OCI-LY1 (cell line): ENCODE measurements at regions not wholly inside any gene's neighbourhood (a gene's known extent, or its start where the extent isn't known, plus 50 kb on each side); places are given as distances from the start of the nearest gene placed in this dataset.
A peak's percentile ranks its signal among the peaks of the same experiment; 100 is the strongest.

Experiments used
- H2AFZ ChIP-seq: fragments of 200-600 bp; sonication (generic), shearing (Covaris generic); 2 replicates; pipeline ENCODE4 v1.6.0; 2014; ENCODE audit warnings: antibody characterized with exemption, mild to moderate bottlenecking, low read length
- H3F3A ChIP-seq: fragments of 200-600 bp; sonication (generic), shearing (Covaris generic); 2 replicates; pipeline ENCODE4 v1.6.0; 2014; ENCODE audit warnings: mild to moderate bottlenecking, antibody characterized with exemption, low read length, moderate library complexity; ENCODE audit not compliant: insufficient read depth
- H3K27ac ChIP-seq: fragments of 200-600 bp; sonication (generic); 2 replicates; pipeline ENCODE4 v1.5.1; 2014; ENCODE audit warnings: low read length, mixed run types, mild to moderate bottlenecking, low read depth; ENCODE audit not compliant: poor library complexity, severe bottlenecking
- H3K27me3 ChIP-seq: fragments of 200-600 bp; sonication (generic); 2 replicates; pipeline ENCODE4 v1.6.0; 2014; ENCODE audit warnings: antibody characterized with exemption, mild to moderate bottlenecking, low read length, moderate library complexity; ENCODE audit not compliant: insufficient read depth
- H3K36me3 ChIP-seq: fragments of 200-600 bp; sonication (generic); 2 replicates; pipeline ENCODE4 v1.6.1; 2014; ENCODE audit warnings: mild to moderate bottlenecking, antibody characterized with exemption, low read length, moderate library complexity, mixed read lengths; ENCODE audit not compliant: insufficient read depth
- H3K4me1 ChIP-seq: fragments of 200-600 bp; sonication (generic); 2 replicates; pipeline ENCODE4 v1.5.1; 2014; ENCODE audit warnings: mild to moderate bottlenecking, low read length, moderate library complexity; ENCODE audit not compliant: insufficient read depth, severe bottlenecking
- H3K4me2 ChIP-seq: fragments of 200-600 bp; sonication (generic), shearing (Covaris generic); 2 replicates; pipeline ENCODE4 v1.6.1; 2014; ENCODE audit warnings: low read length
- H3K4me3 ChIP-seq: fragments of 200-600 bp; sonication (generic); 2 replicates; pipeline ENCODE4 v1.5.1; 2014; ENCODE audit warnings: low read length, low read depth, mild to moderate bottlenecking, mixed read lengths; ENCODE audit not compliant: poor library complexity, severe bottlenecking
- H3K79me2 ChIP-seq: fragments of 200-600 bp; shearing (Covaris generic); 2 replicates; pipeline ENCODE4 v1.6.1; 2016; ENCODE audit warnings: mixed run types, low read length, mixed read lengths; ENCODE audit not compliant: insufficient read depth
- H3K9ac ChIP-seq: fragments of 200-600 bp; sonication (generic), shearing (Covaris generic); 2 replicates; pipeline ENCODE4 v1.6.1; 2014; ENCODE audit warnings: mild to moderate bottlenecking, low read length, mixed read lengths
- H3K9me2 ChIP-seq: fragments of 200-600 bp; sonication (generic), shearing (Covaris generic); 2 replicates; pipeline ENCODE4 v1.6.1; 2014; ENCODE audit warnings: low read depth, mild to moderate bottlenecking, low read length, mixed read lengths
- H3K9me3 ChIP-seq: fragments of 200-600 bp; shearing (Covaris generic); 2 replicates; pipeline ENCODE4 v1.6.1; 2014; ENCODE audit warnings: low read length, mixed read lengths
- H4K20me1 ChIP-seq: fragments of 200-600 bp; sonication (generic), shearing (Covaris generic); 2 replicates; pipeline ENCODE4 v1.6.0; 2016; ENCODE audit warnings: mild to moderate bottlenecking, low read length; ENCODE audit not compliant: insufficient read depth
- EZH2 ChIP-seq: fragments of 200-600 bp; sonication (generic), shearing (Covaris generic); IDR thresholded peaks from 2 replicates; pipeline ENCODE4 v1.8.0; 2017; ENCODE audit warnings: borderline replicate concordance, mixed run types, mild to moderate bottlenecking, antibody characterized with exemption, low read length, moderate library complexity, mixed read lengths
- TF ChIP-seq, protein P1 (sequence below): fragments of 200-600 bp; sonication (generic), shearing (Covaris generic); IDR thresholded peaks from 2 replicates; pipeline ENCODE4 v1.5.1; 2017; ENCODE audit warnings: mild to moderate bottlenecking, antibody characterized with exemption, low read length, moderate library complexity, mixed read lengths

DNA sequence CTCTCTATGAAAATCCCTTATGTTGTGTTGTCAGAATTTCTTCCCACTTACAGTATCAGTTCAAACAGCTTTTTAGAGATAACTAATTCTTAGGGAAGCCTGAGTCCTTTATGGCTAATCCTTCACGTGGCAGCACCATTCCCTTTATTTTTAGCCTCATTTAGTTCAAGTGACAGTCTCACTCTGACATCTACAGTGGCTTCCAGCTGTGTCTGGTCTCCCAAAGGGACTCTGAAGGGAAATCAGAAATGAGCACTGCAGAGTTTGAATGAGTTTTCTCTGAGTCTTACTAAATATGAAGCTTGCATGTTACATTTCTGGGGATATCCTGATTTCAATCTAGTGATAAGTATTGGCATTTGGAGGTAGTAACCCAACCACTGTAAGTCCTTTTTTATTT is 1104.1 kb downstream of the CDH11 start:
- Histone ChIP-seq H3K9ac (no peak overlapping the region), H3K9me2 (no peaks in the 10 kb centered on the region), H3K27me3 (no peaks in the 10 kb centered on the region), H3F3A (no peaks in the 10 kb centered on the region), H3K4me2 (no peak overlapping the region), H3K4me1 (peaks cover 23% of the 10 kb centered on the region), H3K79me2 (no peaks in the 10 kb centered on the region), H3K27ac (no peak overlapping the region), H2AFZ (0 out of 2 replicates have a peak overlapping the region, but pooled peaks have one; percentile 20), H3K9me3 (no peaks in the 10 kb centered on the region), H3K36me3 (no peaks in the 10 kb centered on the region), H4K20me1 (no peaks in the 10 kb centered on the region), H3K4me3 (no peak overlapping the region)
- no peak for TF ChIP-seq EZH2
- TF ChIP-seq, protein P1, sequence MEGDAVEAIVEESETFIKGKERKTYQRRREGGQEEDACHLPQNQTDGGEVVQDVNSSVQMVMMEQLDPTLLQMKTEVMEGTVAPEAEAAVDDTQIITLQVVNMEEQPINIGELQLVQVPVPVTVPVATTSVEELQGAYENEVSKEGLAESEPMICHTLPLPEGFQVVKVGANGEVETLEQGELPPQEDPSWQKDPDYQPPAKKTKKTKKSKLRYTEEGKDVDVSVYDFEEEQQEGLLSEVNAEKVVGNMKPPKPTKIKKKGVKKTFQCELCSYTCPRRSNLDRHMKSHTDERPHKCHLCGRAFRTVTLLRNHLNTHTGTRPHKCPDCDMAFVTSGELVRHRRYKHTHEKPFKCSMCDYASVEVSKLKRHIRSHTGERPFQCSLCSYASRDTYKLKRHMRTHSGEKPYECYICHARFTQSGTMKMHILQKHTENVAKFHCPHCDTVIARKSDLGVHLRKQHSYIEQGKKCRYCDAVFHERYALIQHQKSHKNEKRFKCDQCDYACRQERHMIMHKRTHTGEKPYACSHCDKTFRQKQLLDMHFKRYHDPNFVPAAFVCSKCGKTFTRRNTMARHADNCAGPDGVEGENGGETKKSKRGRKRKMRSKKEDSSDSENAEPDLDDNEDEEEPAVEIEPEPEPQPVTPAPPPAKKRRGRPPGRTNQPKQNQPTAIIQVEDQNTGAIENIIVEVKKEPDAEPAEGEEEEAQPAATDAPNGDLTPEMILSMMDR: no peak

DNA sequence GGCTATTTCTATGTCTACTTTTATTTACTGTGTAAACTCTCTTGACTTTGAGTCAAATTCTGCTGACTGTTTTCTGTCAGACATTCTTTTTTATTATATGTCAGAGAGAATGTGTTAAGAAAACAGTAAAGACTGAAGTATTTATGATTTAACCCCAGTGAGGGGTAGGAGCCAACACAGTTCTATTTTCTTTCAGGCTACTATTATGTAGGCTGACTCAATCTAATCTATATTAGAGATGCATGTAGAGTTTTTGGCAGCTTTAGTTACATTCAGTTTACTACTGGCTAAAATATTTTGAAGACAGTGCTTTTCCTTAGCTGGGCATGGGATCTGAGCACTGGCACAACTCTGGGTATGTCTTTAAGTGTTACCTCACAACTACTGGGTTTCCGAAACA is 1108.0 kb downstream of the CDH11 start:
- peaks cover 23% of the 10 kb centered on the region for H3K4me1 ChIP-seq
- peak overlapping the region; percentile 9; the same call in 1 of the 2 replicates for H2AFZ ChIP-seq
- no peak for TF ChIP-seq EZH2
- TF ChIP-seq, protein P1: no peak
- H3F3A ChIP-seq: no peaks in the 10 kb centered on the region
- H4K20me1 ChIP-seq: no peaks in the 10 kb centered on the region
- no peak overlapping the region for H3K27ac ChIP-seq
- H3K9ac ChIP-seq: no peak overlapping the region
- no peak overlapping the region for H3K4me3 ChIP-seq
- no peaks in the 10 kb centered on the region for H3K36me3 ChIP-seq
- H3K27me3 ChIP-seq: no peaks in the 10 kb centered on the region
- peak overlapping the region; percentile 26 for H3K4me2 ChIP-seq
- no peaks in the 10 kb centered on the region for H3K9me2 ChIP-seq
- H3K79me2 ChIP-seq: no peaks in the 10 kb centered on the region
- no peaks in the 10 kb centered on the region for H3K9me3 ChIP-seq

GRCh38 chr16:64012166-64012565 is 1109.7 kb downstream of the CDH11 start:
- TF ChIP-seq, protein P1: no peak
- no peak for TF ChIP-seq EZH2
- Histone ChIP-seq H3K4me1 (peaks cover 23% of the 10 kb centered on the region), H3K79me2 (no peaks in the 10 kb centered on the region), H3K27ac (no peak overlapping the region), H3K4me2 (no peak overlapping the region), H3K4me3 (no peak overlapping the region), H3K9me2 (no peaks in the 10 kb centered on the region), H3K27me3 (no peaks in the 10 kb centered on the region), H3K9ac (no peak overlapping the region), H2AFZ (peak overlapping the region; percentile 92; the same call in 1 of the 2 replicates), H3K9me3 (no peaks in the 10 kb centered on the region), H4K20me1 (no peaks in the 10 kb centered on the region), H3F3A (no peaks in the 10 kb centered on the region), H3K36me3 (no peaks in the 10 kb centered on the region)
